Breast epithelium (tissue), 3 donors: ENCODE measurements at regions not wholly inside any gene's neighbourhood (a gene's known extent, or its start where the extent isn't known, plus 50 kb on each side); places are given as distances from the start of the nearest gene placed in this dataset.

Source experiments
- POLR2A ChIP-seq: fragments of 450-650 bp; IDR thresholded peaks from one replicate; pipeline ENCODE4 v1.6.1; 2016; ENCODE audit warnings: antibody characterized with exemption, mild to moderate bottlenecking, moderate library complexity
- TF ChIP-seq, protein P1 (sequence below), 3 donors: fragments of 450-650 bp; IDR thresholded peaks; one replicate each; pipeline ENCODE4 v1.5.1; 2016 to 2017; ENCODE audit warnings: antibody characterized with exemption in 3 of 3, mild to moderate bottlenecking in 3 of 3, moderate library complexity in 3 of 3

DNA sequence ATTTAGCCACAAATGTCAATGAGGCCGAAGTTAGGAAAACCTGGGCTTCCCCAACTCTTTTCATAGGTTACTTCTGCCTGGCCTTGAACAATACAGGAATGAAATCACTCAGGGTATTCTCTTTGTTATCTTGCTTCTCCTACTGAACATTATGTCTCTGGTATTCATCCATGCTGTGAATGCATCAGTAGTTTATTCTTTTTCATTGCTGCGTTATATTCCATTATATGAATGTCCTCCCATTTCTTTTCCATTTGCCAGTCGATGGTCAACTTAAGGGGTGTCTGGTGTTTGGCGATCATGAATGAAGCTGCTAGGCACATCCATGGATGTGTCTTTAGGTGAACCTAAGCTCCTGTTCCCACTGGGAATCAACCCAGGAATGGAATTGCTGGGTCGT, 128.3 kb downstream of the CRLF3 start:
- TF ChIP-seq, protein P1, sequence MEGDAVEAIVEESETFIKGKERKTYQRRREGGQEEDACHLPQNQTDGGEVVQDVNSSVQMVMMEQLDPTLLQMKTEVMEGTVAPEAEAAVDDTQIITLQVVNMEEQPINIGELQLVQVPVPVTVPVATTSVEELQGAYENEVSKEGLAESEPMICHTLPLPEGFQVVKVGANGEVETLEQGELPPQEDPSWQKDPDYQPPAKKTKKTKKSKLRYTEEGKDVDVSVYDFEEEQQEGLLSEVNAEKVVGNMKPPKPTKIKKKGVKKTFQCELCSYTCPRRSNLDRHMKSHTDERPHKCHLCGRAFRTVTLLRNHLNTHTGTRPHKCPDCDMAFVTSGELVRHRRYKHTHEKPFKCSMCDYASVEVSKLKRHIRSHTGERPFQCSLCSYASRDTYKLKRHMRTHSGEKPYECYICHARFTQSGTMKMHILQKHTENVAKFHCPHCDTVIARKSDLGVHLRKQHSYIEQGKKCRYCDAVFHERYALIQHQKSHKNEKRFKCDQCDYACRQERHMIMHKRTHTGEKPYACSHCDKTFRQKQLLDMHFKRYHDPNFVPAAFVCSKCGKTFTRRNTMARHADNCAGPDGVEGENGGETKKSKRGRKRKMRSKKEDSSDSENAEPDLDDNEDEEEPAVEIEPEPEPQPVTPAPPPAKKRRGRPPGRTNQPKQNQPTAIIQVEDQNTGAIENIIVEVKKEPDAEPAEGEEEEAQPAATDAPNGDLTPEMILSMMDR (IDR thresholded peaks at IDR 0.05) = no peak
- TF ChIP-seq POLR2A = no peak
